Type B pancreatic cell (in vitro differentiated cells): ENCODE measurements at regions not wholly inside any gene's neighbourhood (a gene's known extent, or its start where the extent isn't known, plus 50 kb on each side); places are given as distances from the start of the nearest gene placed in this dataset.
A peak's percentile ranks its signal among the peaks of the same experiment; 100 is the strongest.
"Not testable (repeated sequence)": the region's sequence is repeated elsewhere in the genome, so short reads cannot be mapped to it uniquely, and the experiment has no call there.

Experiments
- DNase-seq: peaks from one replicate; pipeline ENCODE4 v3.0.0; 2021; ENCODE audit warnings: mixed read lengths; ENCODE audit not compliant: unreplicated experiment; ENCODE audit errors: extremely low spot score
- H3K27ac Mint-ChIP-seq: 2 replicates; pipeline ENCODE4 v1.8.0; 2021; ENCODE audit warnings: mild to moderate bottlenecking, mixed read lengths
- H3K27me3 Mint-ChIP-seq: 2 replicates; pipeline ENCODE4 v1.8.0; 2021; ENCODE audit warnings: mixed read lengths
- H3K36me3 Mint-ChIP-seq: 2 replicates; pipeline ENCODE4 v1.8.0; 2021; ENCODE audit warnings: mixed read lengths
- H3K4me1 Mint-ChIP-seq: one replicate; pipeline ENCODE4 v1.8.0; 2021; ENCODE audit warnings: mixed read lengths; ENCODE audit not compliant: unreplicated experiment
- H3K4me3 Mint-ChIP-seq: 2 replicates; pipeline ENCODE4 v1.8.0; 2021; ENCODE audit warnings: mild to moderate bottlenecking, mixed read lengths
- H3K9me3 Mint-ChIP-seq: 2 replicates; pipeline ENCODE4 v1.8.0; 2021; ENCODE audit warnings: mixed read lengths
- CTCF ChIP-seq: fragments of 200-600 bp; sonication (generic); conservative IDR thresholded peaks from 2 replicates; pipeline ENCODE4 v1.5.0; 2021; ENCODE audit warnings: antibody characterized with exemption, mild to moderate bottlenecking

- no peak overlapping the region for H3K4me3 Mint-ChIP-seq
- H3K27ac Mint-ChIP-seq: no peak overlapping the region
- no peaks in the 10 kb centered on the region for H3K9me3 Mint-ChIP-seq
- H3K36me3 Mint-ChIP-seq: no peaks in the 10 kb centered on the region
- no peak for TF ChIP-seq CTCF
- peak; percentile 61 for DNase-seq
- H3K4me1 Mint-ChIP-seq: no peaks in the 10 kb centered on the region
- H3K27me3 Mint-ChIP-seq: no peaks in the 10 kb centered on the region
Observed at GRCh38 chr19:30066781-30067759, 125.0 kb downstream of the URI1 start.

GRCh38 chr19:30067956-30068506, 126.0 kb downstream of the URI1 start:
- H3K4me1 Mint-ChIP-seq, DNase-seq, H3K36me3 Mint-ChIP-seq, H3K9me3 Mint-ChIP-seq, H3K27ac Mint-ChIP-seq, H3K4me3 Mint-ChIP-seq, H3K27me3 Mint-ChIP-seq: not testable (repeated sequence)

GRCh38 chr19:30068528-30069395, 126.7 kb downstream of the URI1 start:
- Mint-ChIP-seq H3K36me3 (no peaks in the 10 kb centered on the region), H3K27ac (no peak overlapping the region), H3K4me3 (no peak overlapping the region), H3K4me1 (no peaks in the 10 kb centered on the region), H3K9me3 (no peaks in the 10 kb centered on the region), H3K27me3 (no peaks in the 10 kb centered on the region)
- no peak for TF ChIP-seq CTCF
- DNase-seq: peak; percentile 43

GRCh38 chr19:30069535-30070197, 127.6 kb downstream of the URI1 start:
- no peaks in the 10 kb centered on the region for H3K27me3 Mint-ChIP-seq

More at GRCh38 chr19:30069535-30070197, 127.6 kb downstream of the URI1 start:
- no peak overlapping the region for H3K4me3 Mint-ChIP-seq
- H3K4me1 Mint-ChIP-seq: no peaks in the 10 kb centered on the region
- H3K27ac Mint-ChIP-seq: peak overlapping the region; percentile 55
- peak; percentile 22 for DNase-seq
- no peaks in the 10 kb centered on the region for H3K36me3 Mint-ChIP-seq
- TF ChIP-seq CTCF: no peak
- no peaks in the 10 kb centered on the region for H3K9me3 Mint-ChIP-seq
